ENCODE measurements at regions not wholly inside any gene's neighbourhood (a gene's known extent, or its start where the extent isn't known, plus 50 kb on each side); places are given as distances from the start of the nearest gene placed in this dataset.

- no peak overlapping the region for H3K4me3 ChIP-seq (ENCODE audit: low read length)
- DNase-seq (ENCODE audit: low read depth) = no peak
- TF ChIP-seq CTCF (IDR thresholded peaks at IDR 0.05; ENCODE audit: insufficient read depth, low read depth, low read length, missing control alignments) = no peak
Measured at GRCh38 chr10:3006607-3007006, 60.7 kb upstream of the PFKP start.

- no peak for TF ChIP-seq CTCF (IDR thresholded peaks at IDR 0.05; ENCODE audit: insufficient read depth, low read depth, low read length, missing control alignments)
- no peak for DNase-seq (ENCODE audit: low read depth)
- no peak overlapping the region for H3K4me3 ChIP-seq (ENCODE audit: low read length)
Measured at GRCh38 chr10:3006093-3006492, 61.3 kb upstream of the PFKP start.

- DNase-seq (ENCODE audit: low read depth) = peak; percentile 15
- TF ChIP-seq CTCF (IDR thresholded peaks at IDR 0.05; ENCODE audit: insufficient read depth, low read depth, low read length, missing control alignments) = no peak
- H3K4me3 ChIP-seq (ENCODE audit: low read length) = no peak overlapping the region
Measured at GRCh38 chr10:3002304-3002703, 65.0 kb upstream of the PFKP start.

- no peak for TF ChIP-seq CTCF (IDR thresholded peaks at IDR 0.05; ENCODE audit: insufficient read depth, low read depth, low read length, missing control alignments)
- no peak overlapping the region for H3K4me3 ChIP-seq (ENCODE audit: low read length)
- no peak for DNase-seq (ENCODE audit: low read depth)
Measured at GRCh38 chr10:3000048-3000447, 67.3 kb upstream of the PFKP start.

- H3K4me3 ChIP-seq (ENCODE audit: low read length) = no peak overlapping the region
- TF ChIP-seq CTCF (IDR thresholded peaks at IDR 0.05; ENCODE audit: insufficient read depth, low read depth, low read length, missing control alignments) = no peak
- no peak for DNase-seq (ENCODE audit: low read depth)
Measured at GRCh38 chr10:2994221-2994961, 73.0 kb upstream of the PFKP start.

- H3K4me3 ChIP-seq (ENCODE audit: low read length) = no peak overlapping the region
- no peak for DNase-seq (ENCODE audit: low read depth)
- no peak for TF ChIP-seq CTCF (IDR thresholded peaks at IDR 0.05; ENCODE audit: insufficient read depth, low read depth, low read length, missing control alignments)
Measured at GRCh38 chr10:2993636-2994035, 73.7 kb upstream of the PFKP start.

All from epithelial cell of esophagus (primary cell).